Breast epithelium (tissue), 3 donors: ENCODE measurements at regions not wholly inside any gene's neighbourhood (a gene's known extent, or its start where the extent isn't known, plus 50 kb on each side); places are given as distances from the start of the nearest gene placed in this dataset.

Source experiments
- CTCF ChIP-seq, 3 donors: fragments of 450-650 bp; IDR thresholded peaks; one replicate each; pipeline ENCODE4 v1.5.1; 2016 to 2017; ENCODE audit warnings: antibody characterized with exemption in 3 of 3, mild to moderate bottlenecking in 3 of 3, moderate library complexity in 3 of 3
- POLR2A ChIP-seq: fragments of 450-650 bp; IDR thresholded peaks from one replicate; pipeline ENCODE4 v1.6.1; 2016; ENCODE audit warnings: antibody characterized with exemption, mild to moderate bottlenecking, moderate library complexity
- POLR2AphosphoS5 ChIP-seq, 3 donors: sonication (generic); formaldehyde crosslinking; IDR thresholded peaks; one replicate each; pipeline ENCODE4 v1.6.1; 2017; ENCODE audit warnings: antibody characterized with exemption in 3 of 3

- no peak for TF ChIP-seq CTCF (IDR thresholded peaks at IDR 0.05)
- TF ChIP-seq POLR2AphosphoS5 (IDR thresholded peaks at IDR 0.05): no peak
- no peak for TF ChIP-seq POLR2A
These were observed 1635.5 kb downstream of the OTOL1 start for GRCh38 chr3:163132111-163132510.
